ENCODE measurements at regions not wholly inside any gene's neighbourhood (a gene's known extent, or its start where the extent isn't known, plus 50 kb on each side); places are given as distances from the start of the nearest gene placed in this dataset.
"Not testable (repeated sequence)": the region's sequence is repeated elsewhere in the genome, so short reads cannot be mapped to it uniquely, and the experiment has no call there.

DNA sequence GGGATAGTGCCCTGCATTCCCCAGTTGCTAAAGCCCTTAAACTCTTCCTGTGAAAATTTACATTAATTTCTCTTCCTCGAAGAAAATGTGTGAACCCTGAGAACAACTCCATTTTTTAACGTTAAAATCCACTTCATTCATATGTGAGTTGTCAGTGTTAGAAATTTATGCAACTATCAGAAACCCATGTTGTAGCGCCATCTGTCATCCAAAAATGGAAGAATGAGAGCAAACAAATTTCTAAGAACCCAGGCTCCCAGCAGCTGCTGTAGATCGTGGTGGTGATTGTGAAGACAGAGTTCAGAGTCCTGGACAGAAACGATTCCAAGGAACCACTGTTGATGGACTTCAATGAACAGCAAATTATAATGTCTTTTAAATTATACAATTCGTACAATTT, 179.7 kb upstream of the NDN start:
- Mint-ChIP-seq H3K27ac (no peak overlapping the region), H3K9me3 (ENCODE audit: low read depth) (no peaks in the 10 kb centered on the region), H3K36me3 (ENCODE audit: insufficient read depth) (no peaks in the 10 kb centered on the region), H3K4me1 (ENCODE audit: low read depth) (peaks cover 2% of the 10 kb centered on the region), H3K4me3 (ENCODE audit: low read depth) (no peak overlapping the region), H3K27me3 (no peaks in the 10 kb centered on the region)
- peak; percentile 34 for TF ChIP-seq CTCF (IDR thresholded peaks at IDR 0.05; ENCODE audit: unreplicated experiment)
- no peak for DNase-seq (ENCODE audit: low spot score, unreplicated experiment)

DNA sequence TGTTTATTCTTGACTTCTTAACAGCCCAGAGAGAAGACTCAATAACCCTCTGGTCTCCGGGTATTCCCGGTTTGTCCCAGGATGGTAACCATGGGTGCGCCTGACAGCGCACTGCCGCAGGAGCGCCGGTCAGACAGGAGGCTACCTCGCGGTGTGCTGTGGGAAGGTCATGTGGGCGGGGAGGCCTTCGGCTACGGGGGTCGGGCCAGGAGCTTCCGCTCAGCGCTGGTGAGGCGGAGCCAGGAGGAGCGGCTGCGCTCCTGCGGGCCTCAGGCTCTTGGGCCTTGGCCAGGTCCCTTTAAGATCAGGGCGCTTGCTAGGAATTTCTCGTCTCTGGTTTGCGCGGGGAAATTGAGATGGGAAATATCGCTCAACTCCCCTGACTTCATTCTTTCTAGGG, 182.3 kb upstream of the NDN start:
- peaks cover 2% of the 10 kb centered on the region for H3K4me1 Mint-ChIP-seq (ENCODE audit: low read depth)
- H3K36me3 Mint-ChIP-seq (ENCODE audit: insufficient read depth), result no peaks in the 10 kb centered on the region
- no peaks in the 10 kb centered on the region for H3K27me3 Mint-ChIP-seq
- peak; percentile 40 for DNase-seq (ENCODE audit: low spot score, unreplicated experiment)
- H3K4me3 Mint-ChIP-seq (ENCODE audit: low read depth), result peak overlapping the region; percentile 64
- peaks cover 4% of the 10 kb centered on the region for H3K9me3 Mint-ChIP-seq (ENCODE audit: low read depth)
- no peak for TF ChIP-seq CTCF (IDR thresholded peaks at IDR 0.05; ENCODE audit: unreplicated experiment)
- peak overlapping the region; percentile 91 for H3K27ac Mint-ChIP-seq

GRCh38 chr15:23873613-23874012, 186.5 kb upstream of the NDN start:
- not testable (repeated sequence) for H3K4me3 Mint-ChIP-seq (ENCODE audit: low read depth); H3K27ac Mint-ChIP-seq; H3K27me3 Mint-ChIP-seq; DNase-seq (ENCODE audit: low spot score, unreplicated experiment); H3K4me1 Mint-ChIP-seq (ENCODE audit: low read depth); H3K36me3 Mint-ChIP-seq (ENCODE audit: insufficient read depth)
- H3K9me3 Mint-ChIP-seq (ENCODE audit: low read depth), result peaks cover 10% of the 10 kb centered on the region

GRCh38 chr15:23877502-23878412, 190.7 kb upstream of the NDN start:
- TF ChIP-seq CTCF (IDR thresholded peaks at IDR 0.05; ENCODE audit: unreplicated experiment), result peak; percentile 77
- H3K36me3 Mint-ChIP-seq (ENCODE audit: insufficient read depth), result no peaks in the 10 kb centered on the region
- H3K4me1 Mint-ChIP-seq (ENCODE audit: low read depth), result peaks cover 2% of the 10 kb centered on the region
- peaks cover 10% of the 10 kb centered on the region for H3K9me3 Mint-ChIP-seq (ENCODE audit: low read depth)
- peaks cover 7% of the 10 kb centered on the region for H3K27me3 Mint-ChIP-seq
- H3K27ac Mint-ChIP-seq, result no peak overlapping the region
- DNase-seq (ENCODE audit: low spot score, unreplicated experiment), result peak; percentile 58
- peak overlapping the region; percentile 48 for H3K4me3 Mint-ChIP-seq (ENCODE audit: low read depth)

DNA sequence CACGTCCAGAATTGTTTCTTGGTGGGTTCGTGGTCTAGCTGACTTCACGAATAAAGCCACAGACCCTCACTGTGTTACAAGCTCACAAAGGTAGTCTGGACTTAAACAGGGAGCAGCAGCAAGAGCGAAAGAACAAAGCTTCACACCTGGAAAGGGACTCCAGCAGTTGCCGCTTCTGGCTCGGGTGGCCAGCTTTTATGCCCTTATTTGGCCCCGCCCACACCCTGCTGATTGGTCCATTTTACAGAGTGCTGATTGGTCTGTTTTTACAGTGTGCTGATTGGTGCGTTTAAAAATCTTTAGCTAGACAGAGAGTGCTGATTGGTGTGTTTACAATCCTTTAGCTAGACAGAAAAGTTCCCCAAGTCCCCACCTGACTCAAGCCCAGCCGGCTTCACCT, 194.2 kb upstream of the NDN start:
- no peak for TF ChIP-seq CTCF (IDR thresholded peaks at IDR 0.05; ENCODE audit: unreplicated experiment)
- H3K9me3 Mint-ChIP-seq (ENCODE audit: low read depth), result peaks cover 10% of the 10 kb centered on the region

GRCh38 chr15:23890218-23890617, 203.1 kb upstream of the NDN start:
- no peak for DNase-seq (ENCODE audit: low spot score, unreplicated experiment)

More for the DNA sequence above, 194.2 kb upstream of the NDN start:
- Mint-ChIP-seq H3K27me3 (peaks cover 7% of the 10 kb centered on the region), H3K36me3 (ENCODE audit: insufficient read depth) (no peaks in the 10 kb centered on the region), H3K27ac (no peak overlapping the region), H3K4me1 (ENCODE audit: low read depth) (peaks cover 2% of the 10 kb centered on the region), H3K4me3 (ENCODE audit: low read depth) (no peak overlapping the region)
- no peak for DNase-seq (ENCODE audit: low spot score, unreplicated experiment)

More at GRCh38 chr15:23890218-23890617, 203.1 kb upstream of the NDN start:
- Mint-ChIP-seq H3K9me3 (ENCODE audit: low read depth) (peaks cover 18% of the 10 kb centered on the region), H3K4me3 (ENCODE audit: low read depth) (no peak overlapping the region), H3K36me3 (ENCODE audit: insufficient read depth) (peaks cover 1% of the 10 kb centered on the region), H3K4me1 (ENCODE audit: low read depth) (no peaks in the 10 kb centered on the region), H3K27ac (no peak overlapping the region), H3K27me3 (no peaks in the 10 kb centered on the region)
- no peak for TF ChIP-seq CTCF (IDR thresholded peaks at IDR 0.05; ENCODE audit: unreplicated experiment)

Data from progenitor cell of endocrine pancreas (in vitro differentiated cells).